Activated CD8-positive, alpha-beta memory T cell treated with anti-CD3 and anti-CD28 coated beads for 36 hours (primary cell): ENCODE measurements at regions not wholly inside any gene's neighbourhood (a gene's known extent, or its start where the extent isn't known, plus 50 kb on each side); places are given as distances from the start of the nearest gene placed in this dataset.
"Not testable (repeated sequence)": the region's sequence is repeated elsewhere in the genome, so short reads cannot be mapped to it uniquely, and the experiment has no call there.

ENCODE experiments used
- CTCF ChIA-PET: fragments of 350-600 bp; sonication (Branson Sonifier 250); formaldehyde crosslinking; loops from one replicate; lab custom pipeline; 2021; ENCODE audit warnings: antibody characterized with exemption; lab: Charles Lee
- POLR2A ChIA-PET: fragments of 350-600 bp; sonication (Branson Sonifier 250); formaldehyde crosslinking; loops from one replicate; lab custom pipeline; 2021; ENCODE audit warnings: antibody characterized with exemption; lab: Charles Lee

GRCh38 chr3:107193116-107193515, 184.1 kb upstream of the CCDC54 start:
- ChIA-PET CTCF (no interaction called here), POLR2A (no interaction called here)

GRCh38 chr3:107198581-107199181, 178.6 kb upstream of the CCDC54 start:
- ChIA-PET POLR2A (interaction anchor here (0.5 kb wide), 1 partner anchor 507 kb away, joined by 4 read pairs; no protein-coding TSS in a partner anchor), CTCF (no interaction called here)

GRCh38 chr3:107201146-107201545, 176.1 kb upstream of the CCDC54 start:
- ChIA-PET POLR2A (no interaction called here), CTCF (no interaction called here)

GRCh38 chr3:107202885-107203284, 174.4 kb upstream of the CCDC54 start:
- CTCF ChIA-PET, POLR2A ChIA-PET: not testable (repeated sequence)

GRCh38 chr3:107204121-107204520, 173.1 kb upstream of the CCDC54 start:
- POLR2A ChIA-PET = no interaction called here
- CTCF ChIA-PET = no interaction called here

DNA sequence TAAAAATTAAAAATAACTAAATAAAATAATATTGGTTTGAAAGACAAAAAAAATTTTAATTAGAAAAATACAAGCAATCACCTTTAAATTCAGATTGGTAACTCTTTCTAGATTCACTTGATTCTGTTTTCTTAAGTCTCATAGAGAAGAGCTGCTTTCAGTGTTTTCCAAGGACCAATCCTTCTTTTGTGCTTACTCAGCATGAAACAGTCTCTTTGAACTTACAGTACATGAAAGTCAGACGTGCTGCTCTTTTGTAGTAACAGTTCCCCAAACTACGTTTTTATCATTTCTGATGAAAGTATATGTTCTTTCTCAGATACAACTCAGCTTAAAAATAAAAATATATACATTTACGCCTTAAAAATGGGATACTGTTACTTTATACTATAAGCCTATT, 171.9 kb upstream of the CCDC54 start:
- CTCF ChIA-PET = no interaction called here

DNA sequence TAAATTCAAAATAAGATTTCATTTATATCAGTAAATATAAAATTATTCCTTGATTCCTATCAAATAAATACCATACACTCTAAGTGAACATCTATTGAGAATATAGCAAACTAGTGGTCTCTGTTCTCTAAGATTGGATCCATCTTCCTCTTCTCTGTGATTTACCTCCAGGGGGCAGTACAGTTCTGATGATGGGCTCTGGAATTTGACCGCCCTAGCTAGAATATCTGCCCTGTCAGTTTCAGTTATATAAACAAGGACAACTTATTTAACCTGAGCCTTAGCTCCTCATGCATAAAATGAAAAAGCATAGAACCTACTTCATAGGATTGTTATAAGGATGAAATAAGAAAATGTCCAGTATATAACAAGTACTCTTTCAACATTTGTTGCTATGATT, 171.1 kb upstream of the CCDC54 start:
- ChIA-PET POLR2A (no interaction called here), CTCF (no interaction called here)

More for the DNA sequence above, 171.9 kb upstream of the CCDC54 start:
- POLR2A ChIA-PET = no interaction called here

- CTCF ChIA-PET = no interaction called here
- POLR2A ChIA-PET = no interaction called here
Observed at GRCh38 chr3:107206945-107207344, 170.3 kb upstream of the CCDC54 start.

GRCh38 chr3:107208100-107208499, 169.1 kb upstream of the CCDC54 start:
- CTCF ChIA-PET = no interaction called here
- POLR2A ChIA-PET = no interaction called here

DNA sequence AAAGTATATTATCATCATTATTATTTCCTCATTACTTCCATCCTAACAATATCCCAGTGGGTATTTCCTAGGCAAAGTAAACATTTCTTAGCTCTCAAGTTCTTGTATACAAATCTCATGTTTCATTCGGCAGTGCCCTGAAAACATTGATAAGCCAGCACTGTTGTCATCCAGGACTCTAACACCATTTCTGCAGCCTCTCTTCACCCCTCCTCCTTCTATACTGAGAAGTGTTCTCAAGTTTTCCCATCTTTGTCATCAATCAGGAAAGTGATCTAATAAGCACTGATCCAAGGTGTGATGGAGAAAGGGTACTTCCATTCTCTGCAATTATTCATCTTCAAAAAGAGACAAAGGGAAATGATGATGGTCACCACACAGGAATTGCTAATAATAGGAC, 168.4 kb upstream of the CCDC54 start:
- ChIA-PET POLR2A (no interaction called here), CTCF (no interaction called here)

GRCh38 chr3:107209302-107209990, 167.8 kb upstream of the CCDC54 start:
- ChIA-PET CTCF (interaction anchor here (0.6 kb wide), 1 partner anchor 987 kb away, joined by 3 read pairs; no protein-coding TSS in a partner anchor), POLR2A (no interaction called here)

DNA sequence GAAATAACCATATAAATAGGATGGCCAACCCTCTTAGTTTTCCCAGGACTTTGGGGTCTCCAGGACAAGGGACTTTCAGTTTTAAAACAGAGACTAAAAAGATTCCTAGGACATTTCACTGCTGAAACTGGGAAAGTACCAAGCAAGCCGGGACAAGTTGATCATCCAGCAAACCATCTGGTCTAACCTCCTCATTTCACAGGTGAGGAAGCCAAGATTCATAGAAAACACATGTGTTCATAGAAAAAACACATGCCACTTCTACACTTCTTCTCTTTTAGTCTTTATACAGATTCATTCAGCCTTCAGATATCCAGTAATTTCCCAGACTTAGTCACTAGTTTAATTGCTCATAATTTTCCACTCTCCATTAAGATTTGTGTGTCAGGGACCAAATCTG, 165.6 kb upstream of the CCDC54 start:
- ChIA-PET CTCF (no interaction called here), POLR2A (no interaction called here)

- ChIA-PET POLR2A (no interaction called here), CTCF (no interaction called here)
Observed at GRCh38 chr3:107212618-107213017, 164.6 kb upstream of the CCDC54 start.

DNA sequence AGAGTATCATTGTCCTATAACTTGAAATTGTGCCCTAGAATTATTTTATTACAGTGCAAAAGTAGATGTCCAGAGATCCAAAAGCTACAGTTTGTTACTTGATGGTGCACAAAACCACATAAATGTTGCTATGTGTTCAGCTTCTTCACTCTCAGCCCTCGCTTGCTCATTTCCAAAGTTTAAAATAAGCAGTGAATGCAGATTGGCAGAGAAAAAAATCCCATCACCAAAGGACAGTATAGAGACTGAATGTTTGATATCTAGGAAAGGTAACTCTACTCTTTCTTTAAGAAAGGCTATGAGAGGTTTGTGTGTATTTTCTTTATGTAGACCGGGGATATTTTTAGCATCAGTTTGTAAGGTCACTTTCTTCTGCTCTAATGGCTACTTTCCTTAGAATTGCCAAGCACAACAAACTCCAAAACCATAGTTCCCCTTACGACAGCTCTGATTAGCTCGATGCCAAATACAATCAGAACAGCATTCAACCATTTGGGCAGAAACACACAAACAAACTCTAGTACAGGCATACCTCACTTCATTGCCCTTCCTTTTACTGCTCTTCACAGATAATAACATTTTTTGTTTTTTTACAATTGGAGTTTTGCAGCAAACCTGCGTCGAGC, 164.1 kb upstream of the CCDC54 start:
- POLR2A ChIA-PET = no interaction called here
- CTCF ChIA-PET = no interaction called here

GRCh38 chr3:107216229-107216628, 161.0 kb upstream of the CCDC54 start:
- ChIA-PET POLR2A (no interaction called here), CTCF (no interaction called here)

DNA sequence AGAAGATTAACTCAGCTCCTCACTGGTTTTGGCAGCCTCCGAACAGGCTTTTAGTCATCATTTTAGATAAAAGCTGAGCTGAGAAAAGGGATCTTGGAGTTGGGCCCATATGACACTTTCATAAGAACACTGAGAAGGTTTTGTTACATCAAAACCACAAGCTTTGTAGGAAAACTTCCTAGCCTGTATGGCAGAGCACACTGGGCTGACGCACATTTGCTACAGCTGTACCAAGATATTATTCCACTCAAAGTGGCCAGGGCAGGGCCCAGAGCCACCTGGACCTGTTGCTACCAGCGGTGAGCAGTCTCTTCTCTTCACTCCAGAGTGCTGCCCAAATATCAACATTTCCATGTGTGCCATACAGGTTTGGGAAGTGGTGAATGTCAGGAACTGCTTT, 160.5 kb upstream of the CCDC54 start:
- ChIA-PET POLR2A (no interaction called here), CTCF (no interaction called here)

- CTCF ChIA-PET = no interaction called here
- POLR2A ChIA-PET = no interaction called here
Observed at GRCh38 chr3:107217172-107217571, 160.1 kb upstream of the CCDC54 start.

- ChIA-PET POLR2A (no interaction called here), CTCF (no interaction called here)
Observed at GRCh38 chr3:107218864-107219269, 158.4 kb upstream of the CCDC54 start.

- ChIA-PET POLR2A (no interaction called here), CTCF (interaction anchor here (0.6 kb wide), 1 partner anchor 200 kb away, joined by 3 read pairs; no protein-coding TSS in a partner anchor)
Observed at GRCh38 chr3:107220538-107220937, 156.7 kb upstream of the CCDC54 start.

DNA sequence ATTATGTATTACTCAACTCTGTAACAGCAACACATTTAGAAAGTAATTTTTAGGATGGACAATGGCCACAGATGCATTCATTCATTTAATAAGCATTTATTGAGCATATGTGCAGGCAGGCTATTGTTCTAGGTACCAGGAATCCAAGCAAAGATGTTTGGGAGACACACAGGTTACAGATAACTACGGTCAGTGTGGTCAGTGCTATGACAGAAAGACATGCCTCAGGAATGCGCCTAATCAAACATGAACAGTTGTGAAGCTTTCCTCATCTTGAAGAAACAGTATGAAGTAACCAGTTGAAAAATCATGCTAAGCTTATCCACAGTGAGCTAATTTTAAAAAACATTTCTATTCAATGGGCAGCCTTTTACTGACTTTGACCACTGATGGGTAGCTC, 155.4 kb upstream of the CCDC54 start:
- POLR2A ChIA-PET = no interaction called here
- CTCF ChIA-PET = no interaction called here

GRCh38 chr3:107222907-107223306, 154.3 kb upstream of the CCDC54 start:
- ChIA-PET CTCF (interaction anchor here (0.6 kb wide), 1 partner anchor 1386 kb away, joined by 3 read pairs; no protein-coding TSS in a partner anchor), POLR2A (no interaction called here)
